ENCODE measurements at regions not wholly inside any gene's neighbourhood (a gene's known extent, or its start where the extent isn't known, plus 50 kb on each side); places are given as distances from the start of the nearest gene placed in this dataset.

GRCh38 chr5:44919560-44919959 is 110.8 kb downstream of the MRPS30 start:
- no TSS peak for BruUV-seq (replicated peaks)
- H2AFZ ChIP-seq (ENCODE audit: low read length), result no peak overlapping the region
- H3K9me3 ChIP-seq (ENCODE audit: low read length), result peaks cover 52% of the 10 kb centered on the region
- H3K36me3 ChIP-seq (replicated peaks in 1 of 2; ENCODE audit: control insufficient read depth in 1 of 2, insufficient read depth in 2 of 2, low read length in 2 of 2), result no peaks in the 10 kb centered on the region
- H3K4me1 ChIP-seq (ENCODE audit: insufficient read depth, low read length), result no peaks in the 10 kb centered on the region
- ATAC-seq (no peak), DNase-seq (ENCODE audit: low spot score) (no peak), FAIRE-seq (no peak)
- H3K27ac ChIP-seq (ENCODE audit: extremely low read length, insufficient read depth, low read length), result no peak overlapping the region
- H3K4me3 ChIP-seq (replicated peaks in 1 of 3; ENCODE audit: insufficient read depth in 1 of 3, low read depth in 2 of 3, low read length in 3 of 3), result no peak overlapping the region
- in situ Hi-C loops (cut with HindIII; ENCODE audit: extremely low pct_ligation_motif_present, low pct_unique_long_range_greater_than_20kb), result no loop called here
- TF ChIP-seq, protein P1, sequence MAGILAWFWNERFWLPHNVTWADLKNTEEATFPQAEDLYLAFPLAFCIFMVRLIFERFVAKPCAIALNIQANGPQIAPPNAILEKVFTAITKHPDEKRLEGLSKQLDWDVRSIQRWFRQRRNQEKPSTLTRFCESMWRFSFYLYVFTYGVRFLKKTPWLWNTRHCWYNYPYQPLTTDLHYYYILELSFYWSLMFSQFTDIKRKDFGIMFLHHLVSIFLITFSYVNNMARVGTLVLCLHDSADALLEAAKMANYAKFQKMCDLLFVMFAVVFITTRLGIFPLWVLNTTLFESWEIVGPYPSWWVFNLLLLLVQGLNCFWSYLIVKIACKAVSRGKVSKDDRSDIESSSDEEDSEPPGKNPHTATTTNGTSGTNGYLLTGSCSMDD (CRISPR knock-in tag; IDR thresholded peaks at IDR 0.05), result no peak
- no peak overlapping the region for H3K9ac ChIP-seq (ENCODE audit: insufficient read depth, low read depth, low read length)
- WGBS (ENCODE audit: low lambda C conversion rate), result 3% methylated on average over 1 of the region's 1 CpG
- intact Hi-C loops (cut with micrococcal nuclease; ENCODE audit: unreplicated experiment), result no loop called here
- ChIA-PET CTCF (ENCODE audit: low intra/inter-chr PET ratio, low total read pairs) (no interaction called here), POLR2A (no interaction called here)
- no peaks in the 10 kb centered on the region for H4K20me1 ChIP-seq (ENCODE audit: insufficient read depth, low read length)
- no peaks in the 10 kb centered on the region for H3K27me3 ChIP-seq (ENCODE audit: control insufficient read depth in 1 of 2, insufficient read depth in 2 of 2, low read length in 2 of 2)
- no peaks in the 10 kb centered on the region for H3K79me2 ChIP-seq (ENCODE audit: insufficient read depth, low read length)
- H3K4me2 ChIP-seq (ENCODE audit: low read depth, low read length), result no peak overlapping the region

DNA sequence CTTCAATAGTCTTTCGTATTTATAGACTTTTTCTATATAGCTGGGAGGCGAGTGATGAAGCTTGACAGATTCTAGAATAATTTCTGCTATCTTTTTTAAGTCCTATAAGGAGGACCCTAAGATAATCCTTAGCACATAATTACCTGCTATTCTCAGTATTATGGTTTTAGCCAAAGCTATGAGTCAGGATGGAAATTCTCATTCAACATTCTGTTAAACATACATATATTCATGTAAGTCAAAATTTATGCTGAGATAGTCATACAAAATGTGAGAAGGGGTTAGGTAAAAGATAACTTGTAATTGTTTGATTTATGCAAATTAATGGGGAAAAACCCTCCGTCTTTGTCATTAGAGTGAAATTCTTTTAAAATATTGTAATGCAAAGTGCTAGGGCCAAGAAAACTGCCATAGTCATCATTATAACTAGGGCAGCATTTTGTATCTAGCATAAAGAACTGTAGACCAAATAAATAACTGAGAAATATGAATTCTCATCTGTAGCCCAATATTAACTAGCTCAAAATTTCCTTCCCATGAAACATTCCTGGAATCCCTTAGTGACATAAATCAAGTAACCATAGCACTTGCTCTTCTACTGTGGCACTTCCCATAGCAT is 118.5 kb downstream of the MRPS30 start:
- no TSS peak for BruUV-seq (replicated peaks)
- intact Hi-C loops (cut with micrococcal nuclease; ENCODE audit: unreplicated experiment) (no loop called here), in situ Hi-C loops (cut with HindIII; ENCODE audit: extremely low pct_ligation_motif_present, low pct_unique_long_range_greater_than_20kb) (no loop called here)
- ChIA-PET POLR2A (no interaction called here), CTCF (ENCODE audit: low intra/inter-chr PET ratio, low total read pairs) (no interaction called here)
- Histone ChIP-seq H3K27me3 (ENCODE audit: control insufficient read depth in 1 of 2, insufficient read depth in 2 of 2, low read length in 2 of 2) (no peaks in the 10 kb centered on the region), H3K79me2 (ENCODE audit: insufficient read depth, low read length) (no peaks in the 10 kb centered on the region), H3K4me2 (ENCODE audit: low read depth, low read length) (no peak overlapping the region), H3K9ac (ENCODE audit: insufficient read depth, low read depth, low read length) (no peak overlapping the region), H3K9me3 (ENCODE audit: low read length) (peaks cover 20% of the 10 kb centered on the region), H3K4me3 (replicated peaks in 1 of 3; ENCODE audit: insufficient read depth in 1 of 3, low read depth in 2 of 3, low read length in 3 of 3) (no peak overlapping the region), H2AFZ (ENCODE audit: low read length) (no peak overlapping the region), H3K27ac (ENCODE audit: extremely low read length, insufficient read depth, low read length) (no peak overlapping the region), H3K36me3 (replicated peaks in 1 of 2; ENCODE audit: control insufficient read depth in 1 of 2, insufficient read depth in 2 of 2, low read length in 2 of 2) (no peaks in the 10 kb centered on the region), H4K20me1 (ENCODE audit: insufficient read depth, low read length) (no peaks in the 10 kb centered on the region), H3K4me1 (ENCODE audit: insufficient read depth, low read length) (no peaks in the 10 kb centered on the region)
- TF ChIP-seq NCOA5 (CRISPR knock-in tag; IDR thresholded peaks at IDR 0.05), result no peak
- TF ChIP-seq KLF16 (CRISPR knock-in tag; IDR thresholded peaks at IDR 0.05), result no peak
- TF ChIP-seq ZKSCAN5 (CRISPR knock-in tag; IDR thresholded peaks at IDR 0.05), result no peak
- no peak for TF ChIP-seq HMG20A (CRISPR knock-in tag; IDR thresholded peaks at IDR 0.05; ENCODE audit: borderline replicate concordance)
- TF ChIP-seq ATF7-NPFF (CRISPR knock-in tag; IDR thresholded peaks at IDR 0.05; ENCODE audit: low read depth), result no peak
- peak; percentile 61; the same call in 1 of the 2 replicates for TF ChIP-seq MAFF (IDR thresholded peaks at IDR 0.05; ENCODE audit: low read depth, low read length)
- TF ChIP-seq MAFK (conservative IDR thresholded peaks at IDR 0.05 in 1 of 2, IDR thresholded peaks at IDR 0.05 in 1 of 2; ENCODE audit: low read length in 2 of 2), result peak; percentile 58 to 78; a peak in 3 of 4 replicates
- no peak for FAIRE-seq
- 1% methylated on average over 3 of the region's 3 CpGs for WGBS (ENCODE audit: low lambda C conversion rate)
- DNase-seq (ENCODE audit: low spot score), result no peak
- no peak for ATAC-seq
